ENCODE measurements at regions not wholly inside any gene's neighbourhood (a gene's known extent, or its start where the extent isn't known, plus 50 kb on each side); places are given as distances from the start of the nearest gene placed in this dataset.
"Not testable (repeated sequence)": the region's sequence is repeated elsewhere in the genome, so short reads cannot be mapped to it uniquely, and the experiment has no call there.

GRCh38 chr2:113341191-113341869 is 62.6 kb upstream of the PAX8 start:
- DNase-seq (ENCODE audit: low read depth in 2 of 2), result no peak

GRCh38 chr2:113337809-113338208 is 59.1 kb upstream of the PAX8 start:
- DNase-seq (ENCODE audit: low read depth in 2 of 2), result no peak

GRCh38 chr2:113336040-113336439 is 57.3 kb upstream of the PAX8 start:
- not testable (repeated sequence) for DNase-seq (ENCODE audit: low read depth in 2 of 2)

- DNase-seq (ENCODE audit: low read depth in 2 of 2), result no peak
Observed at GRCh38 chr2:113334147-113334546, 55.4 kb upstream of the PAX8 start.

- DNase-seq (ENCODE audit: low read depth in 2 of 2), result not testable (repeated sequence)
Observed at GRCh38 chr2:113333735-113334134, 55.0 kb upstream of the PAX8 start.

- not testable (repeated sequence) for DNase-seq (ENCODE audit: low read depth in 2 of 2)
Observed at GRCh38 chr2:113330060-113330767, 51.5 kb upstream of the PAX8 start.

- DNase-seq (ENCODE audit: low read depth in 2 of 2), result not testable (repeated sequence)
Observed at GRCh38 chr2:113328973-113329372, 50.3 kb upstream of the PAX8 start.

- DNase-seq (ENCODE audit: low read depth in 2 of 2), result not testable (repeated sequence)
Observed at GRCh38 chr2:113328572-113328971, 49.9 kb upstream of the PAX8 start.
